Mucosa of descending colon (tissue), 3 donors: ENCODE measurements at regions not wholly inside any gene's neighbourhood (a gene's known extent, or its start where the extent isn't known, plus 50 kb on each side); places are given as distances from the start of the nearest gene placed in this dataset.

Source experiments
- ATAC-seq: fragments of 200-7000 bp; cut with Tn5 transposase; one replicate; pipeline ENCODE4 v1.9.1; 2020; ENCODE audit warnings: mild to moderate bottlenecking, moderate library complexity
- DNase-seq, 3 donors: peaks; one replicate each; pipeline ENCODE4 v3.0.0-alpha.2; 2020
- H3K36me3 ChIP-seq: fragments of 200-600 bp; one replicate; pipeline ENCODE4 v1.8.0; 2021; ENCODE audit warnings: low read depth, mild to moderate bottlenecking
- H3K4me1 ChIP-seq: fragments of 200-600 bp; one replicate; pipeline ENCODE4 v1.8.0; 2021; ENCODE audit warnings: low read depth, mild to moderate bottlenecking
- H3K4me3 ChIP-seq: fragments of 200-600 bp; one replicate; pipeline ENCODE4 v1.8.0; 2021; ENCODE audit warnings: mild to moderate bottlenecking
- H3K9me3 ChIP-seq: fragments of 200-600 bp; one replicate; pipeline ENCODE4 v1.8.0; 2021; ENCODE audit warnings: mild to moderate bottlenecking
- CTCF ChIP-seq: fragments of 200-600 bp; IDR thresholded peaks from one replicate; pipeline ENCODE4 v1.8.0; 2022; ENCODE audit warnings: antibody characterized with exemption, mild to moderate bottlenecking
- intact Hi-C, 2 donors: fragments of 100-400 bp; cut with DNase I in 1 of 2; cut with micrococcal nuclease in 1 of 2; formaldehyde crosslinking; loops; one replicate each; pipeline versions ENCODE4 v1.11.0 to v1.11.1; 2022; cut with DNase I, micrococcal nuclease
- donor health status: DM: no; HTN: no; CAD: no; lungs with moderate emphysema.
- donor health status: DM: no; HTN: no; CAD: no.
- donor health status: DM: no; HTN: yes; CAD: no.

DNA sequence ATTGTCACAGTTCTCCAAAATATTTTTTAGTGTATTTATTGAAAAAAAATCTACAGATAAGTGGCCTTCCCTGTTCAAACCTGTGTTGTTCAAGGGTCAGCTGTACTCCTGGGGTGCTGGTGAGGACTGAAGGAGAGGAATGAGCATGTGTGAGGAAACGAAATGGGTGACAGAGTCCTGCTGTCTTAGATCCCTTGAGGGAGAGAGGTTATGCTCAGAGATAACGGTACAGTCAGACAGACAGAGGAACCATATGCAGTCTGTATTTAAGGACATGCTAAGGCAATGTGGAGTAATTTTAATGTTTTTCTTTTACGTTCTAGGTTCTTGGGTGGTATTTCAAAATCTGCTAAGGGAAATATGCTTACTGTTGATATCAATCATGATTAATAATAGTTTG, 352.9 kb upstream of the RGS6 start:
- no peak overlapping the region for H3K4me3 ChIP-seq
- no peaks in the 10 kb centered on the region for H3K9me3 ChIP-seq
- H3K36me3 ChIP-seq: no peaks in the 10 kb centered on the region
- TF ChIP-seq CTCF: no peak
- ATAC-seq (no peak), DNase-seq (no peak)
- intact Hi-C loops: no loop called here
- no peaks in the 10 kb centered on the region for H3K4me1 ChIP-seq

- intact Hi-C loops: no loop called here
- no peak for TF ChIP-seq CTCF
- no peak for ATAC-seq
These were observed 349.5 kb upstream of the RGS6 start for GRCh38 chr14:71582705-71583104.

GRCh38 chr14:71583194-71583593, 349.0 kb upstream of the RGS6 start:
- no peak for ATAC-seq
- intact Hi-C loops: no loop called here

More at GRCh38 chr14:71582705-71583104, 349.5 kb upstream of the RGS6 start:
- H3K4me3 ChIP-seq: no peak overlapping the region
- DNase-seq: no peak
- H3K9me3 ChIP-seq: no peaks in the 10 kb centered on the region
- H3K4me1 ChIP-seq: no peaks in the 10 kb centered on the region
- no peaks in the 10 kb centered on the region for H3K36me3 ChIP-seq

DNA sequence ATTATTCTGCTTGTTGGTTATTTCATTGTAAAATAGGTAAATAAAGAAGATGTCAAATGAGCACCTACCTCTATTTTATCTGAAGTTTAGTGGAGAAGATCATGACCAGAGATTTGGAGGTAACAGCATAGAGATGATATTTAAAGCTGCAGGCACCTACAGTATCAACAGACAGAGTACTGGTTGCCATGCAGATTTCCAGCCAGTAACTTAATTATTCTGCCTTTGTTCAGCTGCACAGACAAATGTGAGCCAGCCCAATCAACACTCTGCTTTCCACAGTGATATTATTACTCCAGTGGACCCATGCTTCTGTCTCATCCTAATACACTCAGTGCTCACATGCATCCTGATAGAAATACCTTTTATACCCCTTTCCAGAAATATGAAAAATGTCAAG, 348.5 kb upstream of the RGS6 start:
- ATAC-seq: no peak
- intact Hi-C loops: no loop called here

More at GRCh38 chr14:71583194-71583593, 349.0 kb upstream of the RGS6 start:
- Histone ChIP-seq H3K4me3 (no peak overlapping the region), H3K36me3 (no peaks in the 10 kb centered on the region), H3K9me3 (no peaks in the 10 kb centered on the region), H3K4me1 (no peaks in the 10 kb centered on the region)
- no peak for TF ChIP-seq CTCF
- DNase-seq: no peak

DNA sequence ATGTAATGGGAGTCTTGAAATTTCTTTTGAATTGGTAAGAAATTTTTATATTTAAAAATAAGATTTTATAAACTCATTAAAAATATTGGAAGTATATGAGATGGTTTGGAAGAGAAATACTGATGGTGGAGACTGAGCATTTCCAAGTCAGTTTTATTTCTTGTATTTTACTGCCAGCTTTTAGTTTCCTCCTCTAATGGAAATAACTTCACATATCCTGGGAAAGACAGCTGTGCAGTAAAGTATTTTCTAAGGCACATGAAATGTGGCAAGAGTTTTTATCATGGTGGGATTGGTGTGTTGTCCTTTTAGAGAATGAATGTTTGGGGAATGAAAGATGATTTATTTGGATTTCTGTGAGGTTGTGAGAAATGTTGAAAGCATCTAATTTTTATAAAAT, 346.9 kb upstream of the RGS6 start:
- ATAC-seq (no peak), DNase-seq (no peak)
- TF ChIP-seq CTCF: no peak
- Histone ChIP-seq H3K4me1 (no peaks in the 10 kb centered on the region), H3K9me3 (no peaks in the 10 kb centered on the region), H3K4me3 (no peak overlapping the region), H3K36me3 (no peaks in the 10 kb centered on the region)
- intact Hi-C loops: no loop called here

More for the DNA sequence above, 348.5 kb upstream of the RGS6 start:
- TF ChIP-seq CTCF: no peak
- no peaks in the 10 kb centered on the region for H3K4me1 ChIP-seq
- H3K4me3 ChIP-seq: no peak overlapping the region
- H3K36me3 ChIP-seq: no peaks in the 10 kb centered on the region
- DNase-seq: no peak
- no peaks in the 10 kb centered on the region for H3K9me3 ChIP-seq
